HepG2 (cell line): ENCODE measurements at regions not wholly inside any gene's neighbourhood (a gene's known extent, or its start where the extent isn't known, plus 50 kb on each side); places are given as distances from the start of the nearest gene placed in this dataset.

Experiments
- ATAC-seq: fragments of 200-7000 bp; cut with Tn5 transposase; 3 replicates; pipeline ENCODE4 v1.9.1; 2020; ENCODE audit warnings: mild to moderate bottlenecking, moderate library complexity
- BruUV-seq: library from RNA; stranded (reverse); fragments of 400-500 nt; replicated peaks from 2 replicates; lab custom pipeline; 2021; lab: Mats Ljungman, UMichigan
- CTCF ChIA-PET: fragments of 300-600 bp; formaldehyde crosslinking; extraction: SDS; loops from one replicate; lab custom pipeline; 2021; ENCODE audit warnings: low total read pairs, inconsistent platforms, low intra/inter-chr PET ratio; lab: Yijun Ruan, JAX
- POLR2A ChIA-PET: fragments of 350-600 bp; sonication (Branson Sonifier 250); formaldehyde crosslinking; loops from one replicate; lab custom pipeline; 2020; ENCODE audit warnings: antibody characterized with exemption, inconsistent platforms; lab: Yijun Ruan, JAX
- DNase-seq: peaks from one replicate; pipeline ENCODE4 v3.0.0-alpha.2; 2015; ENCODE audit warnings: low spot score
- FAIRE-seq: peaks from 3 replicates; lab custom pipeline; 2011; peaks lifted over from hg19 to GRCh38; lab: Jason Lieb, UNC
- H2AFZ ChIP-seq: one replicate; pipeline ENCODE4 v1.6.1; 2011; ENCODE audit warnings: low read length, inconsistent platforms
- H3K27ac ChIP-seq: fragments of 300-600 bp; 3 replicates; pipeline ENCODE4 v1.8.0; 2011; ENCODE audit warnings: mixed run types, mild to moderate bottlenecking, mixed read lengths, low read length, inconsistent platforms; ENCODE audit not compliant: insufficient read depth; ENCODE audit errors: extremely low read length
- H3K27me3 ChIP-seq, 2 experiments: fragments of 200-600 bp in 1 of 2; 2 replicates in 1 of 2; 3 replicates in 1 of 2; pipeline versions ENCODE4 v1.6.0 to v1.8.0; 2011; ENCODE audit warnings: low read length in 2 of 2, mild to moderate bottlenecking in 2 of 2, moderate library complexity in 2 of 2, inconsistent platforms in 1 of 2; ENCODE audit not compliant: insufficient read depth in 2 of 2, control insufficient read depth in 1 of 2
- H3K36me3 ChIP-seq, 2 experiments: fragments of 200-600 bp in 1 of 2; replicated peaks in 1 of 2; 2 replicates in 1 of 2; 3 replicates in 1 of 2; pipeline versions ENCODE4 v1.5.1 to v1.8.0; 2011; ENCODE audit warnings: low read length in 2 of 2, inconsistent platforms in 1 of 2; ENCODE audit not compliant: insufficient read depth in 2 of 2, control insufficient read depth in 1 of 2
- H3K4me1 ChIP-seq: 2 replicates; pipeline ENCODE4 v1.5.1; 2012; ENCODE audit warnings: low read length, inconsistent platforms; ENCODE audit not compliant: insufficient read depth
- H3K4me2 ChIP-seq: 2 replicates; pipeline ENCODE4 v1.6.0; 2011; ENCODE audit warnings: low read depth, low read length, inconsistent platforms
- H3K4me3 ChIP-seq, 3 experiments: fragments of 200-600 bp in 1 of 3; sonication (generic), shearing (Covaris generic) in 1 of 3; replicated peaks in 1 of 3; 2 replicates each; pipeline ENCODE4 v1.5.1; 2011 to 2016; ENCODE audit warnings: low read length in 3 of 3, inconsistent platforms in 2 of 3, low read depth in 2 of 3, mild to moderate bottlenecking in 2 of 3, control low read depth in 1 of 3, mixed read lengths in 1 of 3; ENCODE audit not compliant: insufficient read depth in 1 of 3
- H3K79me2 ChIP-seq: one replicate; pipeline ENCODE4 v1.6.1; 2011; ENCODE audit warnings: low read length, inconsistent platforms; ENCODE audit not compliant: insufficient read depth
- H3K9ac ChIP-seq: 2 replicates; pipeline ENCODE4 v1.6.0; 2011; ENCODE audit warnings: mild to moderate bottlenecking, low read depth, low read length, inconsistent platforms; ENCODE audit not compliant: insufficient read depth
- H3K9me3 ChIP-seq: 2 replicates; pipeline ENCODE4 v1.5.1; 2012; ENCODE audit warnings: mild to moderate bottlenecking, low read length
- H4K20me1 ChIP-seq: 2 replicates; pipeline ENCODE4 v1.6.0; 2011; ENCODE audit warnings: inconsistent platforms, mild to moderate bottlenecking, low read length, moderate library complexity; ENCODE audit not compliant: insufficient read depth
- ETV6 ChIP-seq: sonication (generic); formaldehyde crosslinking; conservative IDR thresholded peaks from 2 replicates; pipeline ENCODE4 v1.4.0; 2020; ENCODE audit warnings: missing genetic modification reagents
- FOXK1 ChIP-seq: sonication (generic); formaldehyde crosslinking; IDR thresholded peaks from 2 replicates; pipeline ENCODE4 v1.4.0; 2020; ENCODE audit warnings: low read depth, missing genetic modification reagents, borderline replicate concordance
- FOXM1 ChIP-seq: sonication (generic); formaldehyde crosslinking; IDR thresholded peaks from 2 replicates; pipeline ENCODE4 v1.5.0; 2020; ENCODE audit warnings: missing genetic modification reagents
- IKZF4 ChIP-seq: sonication (generic); formaldehyde crosslinking; IDR thresholded peaks from 2 replicates; pipeline ENCODE4 v1.5.1; 2020; ENCODE audit warnings: borderline replicate concordance, mild to moderate bottlenecking, low read depth, missing genetic modification reagents; ENCODE audit errors: not compliant biosample characterization
- MXI1 ChIP-seq: IDR thresholded peaks from 3 replicates; pipeline ENCODE4 v1.6.1; 2012; ENCODE audit warnings: low read depth, low read length, inconsistent platforms, borderline replicate concordance
- RNF2 ChIP-seq: fragments of 450-650 bp; conservative IDR thresholded peaks from 2 replicates; pipeline ENCODE4 v1.6.1; 2016; ENCODE audit warnings: low read depth
- RORA ChIP-seq: sonication (generic); formaldehyde crosslinking; IDR thresholded peaks from 2 replicates; pipeline ENCODE4 v1.5.0; 2020; ENCODE audit warnings: mild to moderate bottlenecking, missing genetic modification reagents, moderate library complexity
- ZNF207 ChIP-seq: fragments of 450-650 bp; IDR thresholded peaks from 2 replicates; pipeline ENCODE4 v1.6.1; 2016; ENCODE audit warnings: antibody characterized with exemption, borderline replicate concordance
- ZNF703 ChIP-seq: sonication (generic); formaldehyde crosslinking; IDR thresholded peaks from 2 replicates; pipeline ENCODE4 v1.5.1; 2020; ENCODE audit warnings: missing genetic modification reagents, mild to moderate bottlenecking, moderate library complexity, borderline replicate concordance
- ZNF724P ChIP-seq: sonication (generic); formaldehyde crosslinking; IDR thresholded peaks from 2 replicates; pipeline ENCODE4 v1.8.0; 2022; ENCODE audit warnings: missing genetic modification reagents, borderline replicate concordance
- WGBS: methylation state at CpG from one replicate; pipeline ENCODE4 v1.1.6; 2017; ENCODE audit warnings: low lambda C conversion rate; 5-methylcytosine and 5-hydroxymethylcytosine counted together
- in situ Hi-C: cut with HindIII; loops from 2 replicates; pipeline ENCODE4 v1.10.0; 2017; ENCODE audit warnings: low pct_unique_long_range_greater_than_20kb; ENCODE audit not compliant: extremely low pct_ligation_motif_present
- intact Hi-C: fragments of 100-400 bp; cut with micrococcal nuclease; formaldehyde crosslinking; loops from one replicate; pipeline ENCODE4 v1.10.0; 2022; ENCODE audit not compliant: unreplicated experiment
- TF ChIP-seq, protein P1 (sequence below): sonication (generic); formaldehyde crosslinking; IDR thresholded peaks from 2 replicates; pipeline ENCODE4 v1.8.0; 2022; ENCODE audit warnings: mild to moderate bottlenecking, missing genetic modification reagents; ENCODE audit not compliant: insufficient replicate concordance
- TF ChIP-seq, protein P2 (sequence below): sonication (generic); formaldehyde crosslinking; IDR thresholded peaks from 2 replicates; pipeline ENCODE4 v1.9.0; 2021; ENCODE audit warnings: missing genetic modification reagents, borderline replicate concordance

DNA sequence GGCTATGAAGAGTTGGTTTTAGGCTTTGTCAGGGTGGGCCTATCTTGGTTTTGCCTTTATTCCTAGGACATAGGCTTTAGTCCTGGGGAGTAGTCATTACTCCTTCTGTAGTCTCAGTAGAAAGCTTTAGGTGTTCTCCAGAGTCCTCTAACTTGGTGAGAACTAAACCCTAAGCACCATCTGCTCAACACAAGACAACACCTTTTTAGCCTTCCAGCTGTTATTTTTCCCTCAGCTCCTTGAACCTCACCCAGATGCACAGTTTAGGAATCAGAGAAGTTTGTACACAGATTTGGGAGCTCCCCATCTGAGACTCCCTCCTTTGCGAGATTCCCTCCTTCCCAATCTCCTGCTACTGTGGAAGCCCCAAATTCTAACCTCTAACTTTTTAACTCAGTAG is 141.3 kb downstream of the QRSL1 start:
- ChIA-PET POLR2A (no interaction called here), CTCF (no interaction called here)
- no peak overlapping the region for H3K9ac ChIP-seq
- H2AFZ ChIP-seq, result no peak overlapping the region
- intact Hi-C loops, result no loop called here
- BruUV-seq, result no TSS peak
- peaks cover 5% of the 10 kb centered on the region; the same call in 1 of the 2 replicates for H3K9me3 ChIP-seq
- no peaks in the 10 kb centered on the region for H3K79me2 ChIP-seq
- 100% methylated on average over 1 of the region's 1 CpG for WGBS
- peaks cover 3% of the 10 kb centered on the region; the same call in 1 of the 2 replicates for H3K4me1 ChIP-seq
- no peaks in the 10 kb centered on the region for H3K27me3 ChIP-seq
- ATAC-seq (no peak), FAIRE-seq (no peak), DNase-seq (no peak)
- no peak overlapping the region for H3K4me2 ChIP-seq
- no peak overlapping the region for H3K4me3 ChIP-seq
- no peak overlapping the region for H3K27ac ChIP-seq
- in situ Hi-C loops, result no loop called here
- TF ChIP-seq ETV6, result no peak
- no peaks in the 10 kb centered on the region for H3K36me3 ChIP-seq
- H4K20me1 ChIP-seq, result no peaks in the 10 kb centered on the region

DNA sequence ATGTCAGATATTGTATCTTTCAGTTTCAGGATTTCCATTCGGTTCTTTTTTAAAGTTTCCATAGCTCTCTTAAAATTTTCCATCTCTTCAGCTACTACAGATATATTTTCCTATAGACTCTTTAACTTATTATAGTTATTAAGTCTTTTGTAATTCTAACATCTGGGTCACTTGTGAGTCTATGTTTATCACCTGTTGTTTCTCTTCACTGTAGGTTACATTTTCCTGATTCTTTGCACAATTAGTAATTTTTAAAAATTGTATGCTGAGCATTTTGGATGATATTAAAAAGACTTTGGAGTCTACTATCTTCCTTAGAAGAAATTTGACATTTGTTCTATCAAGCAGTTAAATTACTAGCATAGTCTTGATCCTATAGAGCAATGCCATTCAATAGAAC is 140.7 kb downstream of the QRSL1 start:
- no TSS peak for BruUV-seq
- Histone ChIP-seq H3K9ac (no peak overlapping the region), H2AFZ (no peak overlapping the region), H3K4me1 (peaks cover 9% of the 10 kb centered on the region; the same call in 1 of the 2 replicates), H4K20me1 (no peaks in the 10 kb centered on the region), H3K9me3 (peaks cover 5% of the 10 kb centered on the region; the same call in 1 of the 2 replicates), H3K36me3 (no peaks in the 10 kb centered on the region), H3K4me3 (no peak overlapping the region), H3K79me2 (no peaks in the 10 kb centered on the region), H3K27ac (no peak overlapping the region), H3K27me3 (no peaks in the 10 kb centered on the region), H3K4me2 (no peak overlapping the region)
- no peak for FAIRE-seq
- ATAC-seq, result no peak
- no peak for DNase-seq
- 85% methylated on average over 1 of the region's 1 CpG for WGBS
- in situ Hi-C loops (no loop called here), intact Hi-C loops (no loop called here)
- CTCF ChIA-PET, result no interaction called here
- POLR2A ChIA-PET, result no interaction called here
- TF ChIP-seq MXI1 (no peak), FOXM1 (CRISPR knock-in tag) (no peak), ZNF207 (no peak), ZNF724P (no peak), ZNF703 (CRISPR knock-in tag) (no peak), RORA (CRISPR knock-in tag) (no peak), RNF2 (no peak), IKZF4 (CRISPR knock-in tag) (no peak), FOXK1 (no peak)
- TF ChIP-seq, protein P1, sequence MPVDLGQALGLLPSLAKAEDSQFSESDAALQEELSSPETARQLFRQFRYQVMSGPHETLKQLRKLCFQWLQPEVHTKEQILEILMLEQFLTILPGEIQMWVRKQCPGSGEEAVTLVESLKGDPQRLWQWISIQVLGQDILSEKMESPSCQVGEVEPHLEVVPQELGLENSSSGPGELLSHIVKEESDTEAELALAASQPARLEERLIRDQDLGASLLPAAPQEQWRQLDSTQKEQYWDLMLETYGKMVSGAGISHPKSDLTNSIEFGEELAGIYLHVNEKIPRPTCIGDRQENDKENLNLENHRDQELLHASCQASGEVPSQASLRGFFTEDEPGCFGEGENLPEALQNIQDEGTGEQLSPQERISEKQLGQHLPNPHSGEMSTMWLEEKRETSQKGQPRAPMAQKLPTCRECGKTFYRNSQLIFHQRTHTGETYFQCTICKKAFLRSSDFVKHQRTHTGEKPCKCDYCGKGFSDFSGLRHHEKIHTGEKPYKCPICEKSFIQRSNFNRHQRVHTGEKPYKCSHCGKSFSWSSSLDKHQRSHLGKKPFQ (CRISPR knock-in tag), result no peak
- TF ChIP-seq, protein P2, sequence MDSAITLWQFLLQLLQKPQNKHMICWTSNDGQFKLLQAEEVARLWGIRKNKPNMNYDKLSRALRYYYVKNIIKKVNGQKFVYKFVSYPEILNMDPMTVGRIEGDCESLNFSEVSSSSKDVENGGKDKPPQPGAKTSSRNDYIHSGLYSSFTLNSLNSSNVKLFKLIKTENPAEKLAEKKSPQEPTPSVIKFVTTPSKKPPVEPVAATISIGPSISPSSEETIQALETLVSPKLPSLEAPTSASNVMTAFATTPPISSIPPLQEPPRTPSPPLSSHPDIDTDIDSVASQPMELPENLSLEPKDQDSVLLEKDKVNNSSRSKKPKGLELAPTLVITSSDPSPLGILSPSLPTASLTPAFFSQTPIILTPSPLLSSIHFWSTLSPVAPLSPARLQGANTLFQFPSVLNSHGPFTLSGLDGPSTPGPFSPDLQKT, result no peak
